ENCODE measurements at regions not wholly inside any gene's neighbourhood (a gene's known extent, or its start where the extent isn't known, plus 50 kb on each side); places are given as distances from the start of the nearest gene placed in this dataset.

DNA sequence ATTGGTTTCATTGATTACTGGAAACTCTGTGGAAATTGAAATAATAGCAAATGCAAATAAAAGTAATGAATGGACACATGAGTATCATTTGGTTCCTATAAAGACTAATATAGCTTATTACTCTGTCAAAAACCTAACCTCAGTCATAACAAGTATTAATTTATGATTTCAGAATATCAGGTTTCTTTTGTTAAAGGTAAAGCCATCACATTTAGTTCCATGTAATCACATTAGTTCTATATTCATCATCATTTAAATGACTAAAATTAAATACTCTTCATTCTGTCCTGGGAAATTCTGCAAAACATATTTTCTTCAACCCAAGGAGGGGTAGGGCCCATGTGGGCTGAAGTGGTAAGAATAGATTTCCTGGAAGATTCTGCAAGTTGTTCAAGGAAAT, 68.2 kb upstream of the ANO3 start:
- TF ChIP-seq ZNF274 (IDR thresholded peaks at IDR 0.05; ENCODE audit: low read depth, low read length) (no peak), YY1 (IDR thresholded peaks at IDR 0.05; ENCODE audit: insufficient read depth, insufficient read length) (no peak), SUZ12 (IDR thresholded peaks at IDR 0.05; ENCODE audit: extremely low read depth, insufficient read depth, insufficient read length) (no peak)

Measured in NT2/D1 (cell line).